ENCODE measurements at regions not wholly inside any gene's neighbourhood (a gene's known extent, or its start where the extent isn't known, plus 50 kb on each side); places are given as distances from the start of the nearest gene placed in this dataset.
A peak's percentile ranks its signal among the peaks of the same experiment; 100 is the strongest.

GRCh38 chr10:3494131-3494837, 290.7 kb downstream of the KLF6 start:
- peaks cover 7% of the 10 kb centered on the region for H3K9me3 Mint-ChIP-seq
- no peaks in the 10 kb centered on the region for H3K4me1 Mint-ChIP-seq
- no peaks in the 10 kb centered on the region for H3K36me3 Mint-ChIP-seq
- peaks cover 24% of the 10 kb centered on the region for H3K27me3 Mint-ChIP-seq
- no peak for DNase-seq
- H3K4me3 Mint-ChIP-seq, result no peak overlapping the region
- CTCF ChIA-PET, result no interaction called here
- no peak overlapping the region for H3K27ac Mint-ChIP-seq

- Mint-ChIP-seq H3K9me3 (peaks cover 10% of the 10 kb centered on the region), H3K27ac (no peak overlapping the region), H3K4me3 (no peak overlapping the region), H3K27me3 (peaks cover 24% of the 10 kb centered on the region), H3K4me1 (no peaks in the 10 kb centered on the region), H3K36me3 (no peaks in the 10 kb centered on the region)
- no peak for DNase-seq
- CTCF ChIA-PET, result no interaction called here
These were observed 291.4 kb downstream of the KLF6 start for GRCh38 chr10:3493621-3494020.

GRCh38 chr10:3491571-3491970, 293.4 kb downstream of the KLF6 start:
- DNase-seq, result no peak
- Mint-ChIP-seq H3K36me3 (no peaks in the 10 kb centered on the region), H3K4me1 (no peaks in the 10 kb centered on the region), H3K27me3 (peaks cover 21% of the 10 kb centered on the region), H3K27ac (no peak overlapping the region), H3K4me3 (no peak overlapping the region), H3K9me3 (peaks cover 11% of the 10 kb centered on the region)
- CTCF ChIA-PET, result interaction anchor here (1.1 kb wide), 1 partner anchor 139 kb away, joined by 3 read pairs; no protein-coding TSS in a partner anchor

GRCh38 chr10:3487228-3487627, 297.8 kb downstream of the KLF6 start:
- CTCF ChIA-PET, result no interaction called here
- no peak overlapping the region for H3K4me3 Mint-ChIP-seq
- DNase-seq, result no peak
- H3K27ac Mint-ChIP-seq, result no peak overlapping the region
- H3K27me3 Mint-ChIP-seq, result no peaks in the 10 kb centered on the region
- peaks cover 11% of the 10 kb centered on the region for H3K9me3 Mint-ChIP-seq
- H3K4me1 Mint-ChIP-seq, result peaks cover 13% of the 10 kb centered on the region
- H3K36me3 Mint-ChIP-seq, result no peaks in the 10 kb centered on the region

- Mint-ChIP-seq H3K9me3 (peaks cover 11% of the 10 kb centered on the region), H3K36me3 (no peaks in the 10 kb centered on the region), H3K27ac (no peak overlapping the region), H3K27me3 (no peaks in the 10 kb centered on the region), H3K4me1 (peaks cover 13% of the 10 kb centered on the region), H3K4me3 (no peak overlapping the region)
- DNase-seq, result no peak
- CTCF ChIA-PET, result no interaction called here
These were observed 298.5 kb downstream of the KLF6 start for GRCh38 chr10:3486346-3487065.

- CTCF ChIA-PET, result interaction anchor here (0.7 to 0.9 kb wide), 2 partner anchors 30 to 57 kb away, joined by 3 read pairs; no protein-coding TSS in a partner anchor
- H3K27me3 Mint-ChIP-seq, result no peaks in the 10 kb centered on the region
- H3K27ac Mint-ChIP-seq, result peak overlapping the region; percentile 22
- no peak for DNase-seq
- no peak overlapping the region for H3K4me3 Mint-ChIP-seq
- H3K4me1 Mint-ChIP-seq, result peaks cover 13% of the 10 kb centered on the region
- H3K36me3 Mint-ChIP-seq, result no peaks in the 10 kb centered on the region
- peaks cover 11% of the 10 kb centered on the region for H3K9me3 Mint-ChIP-seq
These were observed 299.8 kb downstream of the KLF6 start for GRCh38 chr10:3485057-3485686.

GRCh38 chr10:3484306-3485056, 300.5 kb downstream of the KLF6 start:
- no peak for DNase-seq
- H3K27ac Mint-ChIP-seq, result no peak overlapping the region

GRCh38 chr10:3482200-3482993, 302.6 kb downstream of the KLF6 start:
- Mint-ChIP-seq H3K4me1 (peaks cover 13% of the 10 kb centered on the region), H3K27ac (no peak overlapping the region)

More at GRCh38 chr10:3484306-3485056, 300.5 kb downstream of the KLF6 start:
- Mint-ChIP-seq H3K36me3 (no peaks in the 10 kb centered on the region), H3K4me1 (peaks cover 13% of the 10 kb centered on the region), H3K9me3 (peaks cover 6% of the 10 kb centered on the region), H3K4me3 (no peak overlapping the region), H3K27me3 (no peaks in the 10 kb centered on the region)
- CTCF ChIA-PET, result interaction anchor here (0.7 to 0.9 kb wide), 2 partner anchors 29 to 57 kb away, joined by 3 read pairs; no protein-coding TSS in a partner anchor

GRCh38 chr10:3481496-3481895, 303.5 kb downstream of the KLF6 start:
- DNase-seq, result no peak
- Mint-ChIP-seq H3K27me3 (peaks cover 10% of the 10 kb centered on the region), H3K27ac (no peak overlapping the region), H3K36me3 (no peaks in the 10 kb centered on the region), H3K9me3 (no peaks in the 10 kb centered on the region), H3K4me1 (peaks cover 13% of the 10 kb centered on the region), H3K4me3 (no peak overlapping the region)
- CTCF ChIA-PET, result no interaction called here

More at GRCh38 chr10:3482200-3482993, 302.6 kb downstream of the KLF6 start:
- peaks cover 5% of the 10 kb centered on the region for H3K27me3 Mint-ChIP-seq
- CTCF ChIA-PET, result no interaction called here
- no peak overlapping the region for H3K4me3 Mint-ChIP-seq
- no peak for DNase-seq
- no peaks in the 10 kb centered on the region for H3K36me3 Mint-ChIP-seq
- H3K9me3 Mint-ChIP-seq, result no peaks in the 10 kb centered on the region

GRCh38 chr10:3480990-3481315, 304.1 kb downstream of the KLF6 start:
- Mint-ChIP-seq H3K36me3 (no peaks in the 10 kb centered on the region), H3K4me3 (no peak overlapping the region), H3K27me3 (peaks cover 13% of the 10 kb centered on the region), H3K9me3 (no peaks in the 10 kb centered on the region), H3K4me1 (peaks cover 13% of the 10 kb centered on the region), H3K27ac (no peak overlapping the region)
- CTCF ChIA-PET, result no interaction called here
- DNase-seq, result no peak

GRCh38 chr10:3480281-3480989, 304.6 kb downstream of the KLF6 start:
- peaks cover 9% of the 10 kb centered on the region for H3K4me1 Mint-ChIP-seq
- CTCF ChIA-PET, result no interaction called here
- H3K4me3 Mint-ChIP-seq, result no peak overlapping the region
- H3K27me3 Mint-ChIP-seq, result peaks cover 15% of the 10 kb centered on the region
- no peak for DNase-seq
- H3K9me3 Mint-ChIP-seq, result no peaks in the 10 kb centered on the region
- H3K27ac Mint-ChIP-seq, result no peak overlapping the region
- no peaks in the 10 kb centered on the region for H3K36me3 Mint-ChIP-seq

- Mint-ChIP-seq H3K27ac (no peak overlapping the region), H3K27me3 (peaks cover 23% of the 10 kb centered on the region), H3K4me1 (peaks cover under 1% of the 10 kb centered on the region), H3K9me3 (no peaks in the 10 kb centered on the region), H3K36me3 (no peaks in the 10 kb centered on the region), H3K4me3 (no peak overlapping the region)
- CTCF ChIA-PET, result no interaction called here
- no peak for DNase-seq
These were observed 306.2 kb upstream of the PITRM1 start for GRCh38 chr10:3478632-3479240.

- H3K4me1 Mint-ChIP-seq, result peaks cover 6% of the 10 kb centered on the region
- H3K27ac Mint-ChIP-seq, result no peak overlapping the region
- no peaks in the 10 kb centered on the region for H3K9me3 Mint-ChIP-seq
- H3K36me3 Mint-ChIP-seq, result no peaks in the 10 kb centered on the region
- CTCF ChIA-PET, result no interaction called here
- no peak for DNase-seq
- no peak overlapping the region for H3K4me3 Mint-ChIP-seq
- H3K27me3 Mint-ChIP-seq, result peaks cover 26% of the 10 kb centered on the region
These were observed 305.6 kb upstream of the PITRM1 start for GRCh38 chr10:3478153-3478552.

All from activated naive CD4-positive, alpha-beta T cell treated with anti-CD3 and anti-CD28 coated beads, Interleukin-2, amount 10 ng/mL, durations not matched to agents 7 days and 5 days (primary cell).